T-cell (primary cell): ENCODE measurements at regions not wholly inside any gene's neighbourhood (a gene's known extent, or its start where the extent isn't known, plus 50 kb on each side); places are given as distances from the start of the nearest gene placed in this dataset.

Experiments used
- ATAC-seq, 4 experiments: fragments of 200-7000 bp in 3 of 4; fragments of 150-1000 bp in 1 of 4; cut with Tn5 transposase; replicated peaks in 1 of 4; 1 replicate in 3 of 4; 2 replicates in 1 of 4; pipeline ENCODE4 v1.10.0; 2021; ENCODE audit warnings: moderate library complexity in 3 of 4, mild to moderate bottlenecking in 2 of 4, moderate number of reproducible peaks in 1 of 4
- CTCF ChIA-PET, 2 donors: fragments of 300-600 bp; sonication (Branson Sonifier 250); formaldehyde crosslinking; loops; one replicate each; lab custom pipeline; 2022; ENCODE audit warnings: antibody characterized with exemption in 2 of 2; lab: Charles Lee
- POLR2A ChIA-PET, 2 donors: fragments of 300-600 bp; sonication (Branson Sonifier 250); formaldehyde crosslinking; loops; one replicate each; lab custom pipeline; 2022; ENCODE audit warnings: antibody characterized with exemption in 2 of 2; lab: Charles Lee
- DNase-seq, 35 experiments: peaks; one replicate each; pipeline versions ENCODE4 v3.0.0 to v3.0.0-alpha.2; 2013 to 2023
- H3K27ac ChIP-seq: one replicate; pipeline ENCODE4 v1.5.1; 2013; ENCODE audit warnings: low read length
- H3K27me3 ChIP-seq, 2 experiments: replicated peaks in 1 of 2; 1 replicate in 1 of 2; 2 replicates in 1 of 2; pipeline versions ENCODE4 v1.6.1 to v1.7.0; 2013; ENCODE audit warnings: low read length in 1 of 2, mixed read lengths in 1 of 2; ENCODE audit not compliant: control insufficient read depth in 2 of 2, insufficient read depth in 2 of 2; ENCODE audit errors: extremely low read depth in 1 of 2
- H3K36me3 ChIP-seq, 2 donors: 1 replicate in 1 of 2; 2 replicates in 1 of 2; pipeline versions ENCODE4 v1.6.1 to v1.7.0; 2013; ENCODE audit warnings: low read length in 1 of 2; ENCODE audit not compliant: control insufficient read depth in 2 of 2, insufficient read depth in 1 of 2; ENCODE audit errors: extremely low read depth in 1 of 2
- H3K4me1 ChIP-seq, 2 experiments: 1 replicate in 1 of 2; 2 replicates in 1 of 2; pipeline versions ENCODE4 v1.6.1 to v1.7.0; 2013; ENCODE audit warnings: low read length in 2 of 2, mixed read lengths in 1 of 2; ENCODE audit not compliant: insufficient read depth in 2 of 2, control insufficient read depth in 1 of 2; ENCODE audit errors: extremely low read depth in 1 of 2
- H3K4me3 ChIP-seq, 2 donors: 1 replicate in 1 of 2; 2 replicates in 1 of 2; pipeline versions ENCODE4 v1.5.1 to v1.7.0; 2013; ENCODE audit warnings: mild to moderate bottlenecking in 2 of 2, low read length in 1 of 2, moderate library complexity in 1 of 2; ENCODE audit not compliant: control insufficient read depth in 1 of 2; ENCODE audit errors: extremely low read depth in 1 of 2
- H3K9me3 ChIP-seq: 2 replicates; pipeline ENCODE4 v1.7.0; 2013
- H3K27ac Mint-ChIP-seq, 2 donors: one replicate each; pipeline ENCODE4 v1.8.0; 2020 to 2021; ENCODE audit warnings: mild to moderate bottlenecking in 2 of 2, mixed read lengths in 2 of 2
- H3K27me3 Mint-ChIP-seq, 2 donors: one replicate each; pipeline ENCODE4 v1.8.0; 2021 to 2022; ENCODE audit warnings: mixed read lengths in 2 of 2
- H3K36me3 Mint-ChIP-seq: one replicate; pipeline ENCODE4 v1.8.0; 2021; ENCODE audit warnings: mixed read lengths
- H3K4me1 Mint-ChIP-seq, 3 donors: one replicate each; pipeline ENCODE4 v1.8.0; 2020 to 2022; ENCODE audit warnings: mixed read lengths in 3 of 3, mild to moderate bottlenecking in 1 of 3
- H3K4me3 Mint-ChIP-seq, 3 donors: one replicate each; pipeline ENCODE4 v1.8.0; 2020 to 2022; ENCODE audit warnings: mild to moderate bottlenecking in 3 of 3, mixed read lengths in 3 of 3, moderate library complexity in 3 of 3
- H3K9me3 Mint-ChIP-seq, 3 donors: one replicate each; pipeline ENCODE4 v1.8.0; 2020 to 2022; ENCODE audit warnings: mixed read lengths in 3 of 3
- WGBS: methylation state at CpG from one replicate; pipeline ENCODE4 v1.1.5; 2013; ENCODE audit warnings: missing lambda C conversion rate; ENCODE audit not compliant: insufficient coverage; 5-methylcytosine and 5-hydroxymethylcytosine counted together

- Mint-ChIP-seq H3K4me3 (no peak overlapping the region), H3K27me3 (no peaks in the 10 kb centered on the region), H3K27ac (no peak overlapping the region), H3K4me1 (no peaks in the 10 kb centered on the region), H3K36me3 (no peaks in the 10 kb centered on the region), H3K9me3 (peaks cover 0 to 7% (median 3%) of the 10 kb centered on the region in 3 donors)
- H3K27ac ChIP-seq: no peak overlapping the region
- no peaks in the 10 kb centered on the region for H3K27me3 ChIP-seq
- no peaks in the 10 kb centered on the region for H3K36me3 ChIP-seq
- H3K4me1 ChIP-seq: no peaks in the 10 kb centered on the region
- WGBS: no CpG with 5 or more reads among the region's 3 CpGs
- POLR2A ChIA-PET: interaction anchor here in 1 of 2 donors (0.6 kb wide), 2 partner anchors 102 to 152 kb away, joined by 3 to 8 read pairs; no protein-coding TSS in a partner anchor
- DNase-seq (no peak), ATAC-seq (no peak)
- H3K4me3 ChIP-seq: no peak overlapping the region
- no peaks in the 10 kb centered on the region for H3K9me3 ChIP-seq
- CTCF ChIA-PET: no interaction called here
Measured at GRCh38 chr7:85489498-85489897, 302.6 kb upstream of the SEMA3D start.

DNA sequence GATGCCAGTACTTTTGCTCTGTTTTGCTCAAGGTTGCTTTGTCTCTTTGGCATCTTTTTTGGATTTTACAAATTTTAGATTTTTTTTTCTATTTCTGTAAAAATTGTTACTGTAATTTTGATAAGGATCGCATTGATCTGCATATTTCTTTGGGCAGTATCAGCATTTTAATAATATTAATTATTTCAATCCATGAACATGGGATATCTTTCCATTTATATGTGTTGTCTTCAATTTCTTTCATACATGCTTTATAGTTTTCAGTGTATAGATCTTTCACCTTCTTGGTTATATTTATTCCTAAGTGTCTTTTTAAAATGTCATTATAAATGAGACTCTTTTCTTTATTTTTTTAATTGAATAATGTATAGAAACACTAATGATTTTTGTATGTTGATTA is 301.6 kb upstream of the SEMA3D start:
- peaks cover 0 to 7% (median 0%) of the 10 kb centered on the region in 3 donors for H3K9me3 Mint-ChIP-seq
- H3K36me3 Mint-ChIP-seq: no peaks in the 10 kb centered on the region
- no peak overlapping the region for H3K27ac ChIP-seq
- H3K36me3 ChIP-seq: no peaks in the 10 kb centered on the region
- no peak overlapping the region for H3K4me3 Mint-ChIP-seq
- ATAC-seq (no peak), DNase-seq (no peak)
- no peaks in the 10 kb centered on the region for H3K4me1 ChIP-seq
- no peak overlapping the region for H3K27ac Mint-ChIP-seq
- H3K4me3 ChIP-seq: no peak overlapping the region
- WGBS: no CpG with 5 or more reads among the region's 1 CpG
- no peaks in the 10 kb centered on the region for H3K27me3 ChIP-seq
- ChIA-PET POLR2A (no interaction called here), CTCF (no interaction called here)
- H3K27me3 Mint-ChIP-seq: no peaks in the 10 kb centered on the region
- no peaks in the 10 kb centered on the region for H3K9me3 ChIP-seq
- no peaks in the 10 kb centered on the region for H3K4me1 Mint-ChIP-seq

DNA sequence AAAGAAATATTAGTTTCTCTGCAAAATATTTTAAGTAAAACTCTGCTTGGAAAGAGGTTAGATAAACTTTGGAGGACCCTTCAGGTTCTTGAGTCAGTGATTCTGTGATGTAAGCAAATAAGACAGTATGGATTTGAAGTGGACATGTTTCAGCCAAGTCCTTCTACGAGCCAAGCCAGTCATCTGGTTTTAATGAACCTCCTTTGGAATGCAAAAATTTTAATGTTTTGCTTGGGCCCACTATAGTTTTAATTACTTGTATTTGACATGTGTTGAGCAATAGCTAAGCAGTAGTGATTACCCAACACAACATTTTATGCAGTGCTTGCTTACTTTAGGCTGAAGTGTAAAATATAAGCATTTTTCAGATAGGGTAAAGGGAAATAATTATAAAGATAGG is 296.3 kb upstream of the SEMA3D start:
- POLR2A ChIA-PET: no interaction called here

GRCh38 chr7:85480666-85481065 is 293.8 kb upstream of the SEMA3D start:
- CTCF ChIA-PET: interaction anchor here in 1 of 2 donors (0.6 kb wide), 1 partner anchor 27 kb away, joined by 4 read pairs; no protein-coding TSS in a partner anchor
- Histone ChIP-seq H3K27me3 (no peaks in the 10 kb centered on the region), H3K4me1 (no peaks in the 10 kb centered on the region), H3K36me3 (no peaks in the 10 kb centered on the region), H3K9me3 (no peaks in the 10 kb centered on the region), H3K4me3 (no peak overlapping the region), H3K27ac (no peak overlapping the region)
- Mint-ChIP-seq H3K4me1 (no peaks in the 10 kb centered on the region), H3K9me3 (peaks cover 0 to 5% (median 0%) of the 10 kb centered on the region in 3 donors), H3K27me3 (no peaks in the 10 kb centered on the region), H3K36me3 (no peaks in the 10 kb centered on the region), H3K27ac (no peak overlapping the region), H3K4me3 (no peak overlapping the region)
- WGBS: no CpG with 5 or more reads among the region's 1 CpG
- DNase-seq: no peak
- POLR2A ChIA-PET: no interaction called here
- no peak for ATAC-seq

More for the DNA sequence above, 296.3 kb upstream of the SEMA3D start:
- no peak for ATAC-seq
- Mint-ChIP-seq H3K4me1 (no peaks in the 10 kb centered on the region), H3K9me3 (peaks cover 0 to 7% (median 5%) of the 10 kb centered on the region in 3 donors), H3K27ac (no peak overlapping the region), H3K36me3 (no peaks in the 10 kb centered on the region), H3K4me3 (no peak overlapping the region), H3K27me3 (no peaks in the 10 kb centered on the region)
- no peak for DNase-seq
- H3K36me3 ChIP-seq: no peaks in the 10 kb centered on the region
- CTCF ChIA-PET: no interaction called here
- H3K4me1 ChIP-seq: no peaks in the 10 kb centered on the region
- H3K4me3 ChIP-seq: no peak overlapping the region
- H3K9me3 ChIP-seq: no peaks in the 10 kb centered on the region
- WGBS: no CpG with 5 or more reads among the region's 1 CpG
- no peak overlapping the region for H3K27ac ChIP-seq
- H3K27me3 ChIP-seq: no peaks in the 10 kb centered on the region

GRCh38 chr7:85479918-85480643 is 293.2 kb upstream of the SEMA3D start:
- Histone ChIP-seq H3K36me3 (no peaks in the 10 kb centered on the region), H3K27ac (no peak overlapping the region), H3K27me3 (no peaks in the 10 kb centered on the region), H3K9me3 (no peaks in the 10 kb centered on the region), H3K4me3 (no peak overlapping the region), H3K4me1 (no peaks in the 10 kb centered on the region)
- ATAC-seq (no peak), DNase-seq (no peak)
- ChIA-PET POLR2A (no interaction called here), CTCF (interaction anchor here in 1 of 2 donors (0.6 kb wide), 1 partner anchor 26 kb away, joined by 4 read pairs; no protein-coding TSS in a partner anchor)
- no peak overlapping the region for H3K27ac Mint-ChIP-seq
- no peaks in the 10 kb centered on the region for H3K4me1 Mint-ChIP-seq
- peaks cover 0 to 5% (median 0%) of the 10 kb centered on the region in 3 donors for H3K9me3 Mint-ChIP-seq
- WGBS: 72% methylated on average over 4 of the region's 5 CpGs
- no peak overlapping the region for H3K4me3 Mint-ChIP-seq
- H3K36me3 Mint-ChIP-seq: no peaks in the 10 kb centered on the region
- H3K27me3 Mint-ChIP-seq: no peaks in the 10 kb centered on the region

- H3K4me1 Mint-ChIP-seq: no peaks in the 10 kb centered on the region
- H3K27ac Mint-ChIP-seq: no peak overlapping the region
- 100% methylated on average over 1 of the region's 5 CpGs for WGBS
- no peaks in the 10 kb centered on the region for H3K27me3 Mint-ChIP-seq
- no peaks in the 10 kb centered on the region for H3K27me3 ChIP-seq
- H3K9me3 ChIP-seq: no peaks in the 10 kb centered on the region
- no peaks in the 10 kb centered on the region for H3K36me3 Mint-ChIP-seq
- H3K4me1 ChIP-seq: no peaks in the 10 kb centered on the region
- no peak overlapping the region for H3K27ac ChIP-seq
- H3K4me3 ChIP-seq: no peak overlapping the region
- peaks cover 0 to 5% (median 0%) of the 10 kb centered on the region in 3 donors for H3K9me3 Mint-ChIP-seq
- ChIA-PET CTCF (no interaction called here), POLR2A (no interaction called here)
- ATAC-seq (no peak), DNase-seq (no peak)
- H3K4me3 Mint-ChIP-seq: no peak overlapping the region
- no peaks in the 10 kb centered on the region for H3K36me3 ChIP-seq
Measured at GRCh38 chr7:85478530-85478929, 291.7 kb upstream of the SEMA3D start.
